Keratinocyte (primary cell): ENCODE measurements at regions not wholly inside any gene's neighbourhood (a gene's known extent, or its start where the extent isn't known, plus 50 kb on each side); places are given as distances from the start of the nearest gene placed in this dataset.

ENCODE experiments used
- DNase-seq: peaks from one replicate; pipeline ENCODE4 v3.0.0-alpha.2; 2011; ENCODE audit warnings: low read depth, missing footprints, low spot score
- FAIRE-seq: peaks from 2 replicates; lab custom pipeline; 2011; peaks lifted over from hg19 to GRCh38; lab: Jason Lieb, UNC
- H2AFZ ChIP-seq: 2 replicates; pipeline ENCODE4 v1.6.0; 2012; ENCODE audit warnings: low read length, control low read depth, inconsistent platforms; ENCODE audit not compliant: control insufficient read depth
- H3K27ac ChIP-seq: 2 replicates; pipeline ENCODE4 v1.5.1; 2011; ENCODE audit warnings: low read length; ENCODE audit not compliant: control insufficient read depth, insufficient read depth
- H3K27me3 ChIP-seq: 3 replicates; pipeline ENCODE4 v1.6.0; 2011; ENCODE audit warnings: low read length; ENCODE audit not compliant: control insufficient read depth, insufficient read depth; ENCODE audit errors: extremely low read depth
- H3K36me3 ChIP-seq, 2 experiments: 2 replicates in 1 of 2; 3 replicates in 1 of 2; pipeline ENCODE4 v1.5.1; 2011; ENCODE audit warnings: low read length in 2 of 2, mild to moderate bottlenecking in 1 of 2; ENCODE audit not compliant: control insufficient read depth in 2 of 2, insufficient read depth in 2 of 2; ENCODE audit errors: extremely low read depth in 1 of 2
- H3K4me1 ChIP-seq: 3 replicates; pipeline ENCODE4 v1.5.1; 2011; ENCODE audit warnings: low read length; ENCODE audit not compliant: control insufficient read depth, insufficient read depth; ENCODE audit errors: extremely low read depth
- H3K4me2 ChIP-seq: 3 replicates; pipeline ENCODE4 v1.6.0; 2011; ENCODE audit warnings: low read depth, low read length; ENCODE audit not compliant: control insufficient read depth, insufficient read depth; ENCODE audit errors: extremely low read depth
- H3K4me3 ChIP-seq, 3 experiments: fragments of 200-600 bp in 1 of 3; sonication (generic) in 1 of 3; 2 replicates in 2 of 3; 3 replicates in 1 of 3; pipeline ENCODE4 v1.5.1; 2011 to 2016; ENCODE audit warnings: low read length in 3 of 3, mild to moderate bottlenecking in 3 of 3, control low read depth in 2 of 3, inconsistent platforms in 1 of 3, low read depth in 1 of 3, mixed read lengths in 1 of 3, mixed run types in 1 of 3, moderate library complexity in 1 of 3; ENCODE audit not compliant: control insufficient read depth in 2 of 3, insufficient read depth in 2 of 3; ENCODE audit errors: extremely low read depth in 1 of 3
- H3K79me2 ChIP-seq: 2 replicates; pipeline ENCODE4 v1.6.0; 2012; ENCODE audit warnings: low read length; ENCODE audit not compliant: control insufficient read depth, insufficient read depth
- H3K9ac ChIP-seq: 3 replicates; pipeline ENCODE4 v1.6.0; 2011; ENCODE audit warnings: low read length; ENCODE audit not compliant: control insufficient read depth, insufficient read depth; ENCODE audit errors: extremely low read depth
- H3K9me1 ChIP-seq: 3 replicates; pipeline ENCODE4 v1.6.0; 2011; ENCODE audit warnings: low read length; ENCODE audit not compliant: control insufficient read depth, insufficient read depth; ENCODE audit errors: extremely low read depth
- H3K9me3 ChIP-seq: 2 replicates; pipeline ENCODE4 v1.5.1; 2012; ENCODE audit warnings: low read depth, low read length; ENCODE audit not compliant: control insufficient read depth
- H4K20me1 ChIP-seq: 3 replicates; pipeline ENCODE4 v1.6.0; 2011; ENCODE audit warnings: low read length; ENCODE audit not compliant: control insufficient read depth, insufficient read depth; ENCODE audit errors: extremely low read depth
- EZH2 ChIP-seq: IDR thresholded peaks from one replicate; pipeline ENCODE4 v1.6.1; 2012; ENCODE audit warnings: inconsistent platforms, mild to moderate bottlenecking, low read length, moderate library complexity
- dilution Hi-C: fragments of 300-500 bp; cut with MboI; formaldehyde crosslinking; loops from one replicate; pipeline ENCODE4 v1.7.0; 2020; ENCODE audit warnings: low sequenced_read_pairs; ENCODE audit not compliant: extremely low pct_ligation_motif_present
- TF ChIP-seq, protein P1 (sequence below), 3 experiments: IDR thresholded peaks in 1 of 3; conservative IDR thresholded peaks in 1 of 3; optimal IDR thresholded peaks in 1 of 3; 2 replicates in 2 of 3; 3 replicates in 1 of 3; pipeline versions ENCODE3 to v1.5.1; 2011; ENCODE audit warnings: low read length in 3 of 3, mild to moderate bottlenecking in 3 of 3, moderate library complexity in 2 of 3, control low read depth in 1 of 3, inconsistent platforms in 1 of 3; ENCODE audit not compliant: insufficient read depth in 2 of 3; ENCODE audit errors: extremely low read depth in 1 of 3

DNA sequence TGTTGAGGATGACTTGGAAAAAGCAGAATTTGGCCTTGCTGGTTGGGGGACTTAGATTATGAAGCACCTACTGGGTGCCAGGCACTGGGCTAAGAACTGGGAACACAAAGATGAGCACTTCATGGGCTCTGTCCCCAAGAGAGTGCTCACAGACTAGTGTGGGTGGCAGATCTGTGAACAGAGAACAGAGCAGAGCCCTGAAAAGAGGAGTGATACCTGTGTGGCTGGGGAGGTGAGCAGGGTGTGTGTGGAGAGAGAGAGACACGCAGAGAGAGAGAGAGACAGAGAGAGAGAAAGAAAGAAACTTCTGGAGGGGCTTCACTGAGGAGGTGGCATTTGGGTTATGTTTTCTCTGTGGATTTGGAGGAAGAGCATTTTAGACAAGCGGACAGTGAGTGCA lies 61.1 kb upstream of the PPP2R5A start:
- dilution Hi-C loops: no loop called here
- Histone ChIP-seq H3K36me3 (no peaks in the 10 kb centered on the region), H4K20me1 (no peaks in the 10 kb centered on the region), H3K27me3 (peaks cover 5% of the 10 kb centered on the region), H3K4me2 (no peak overlapping the region), H3K9me3 (no peaks in the 10 kb centered on the region), H3K9me1 (no peaks in the 10 kb centered on the region), H3K27ac (no peak overlapping the region), H2AFZ (no peak overlapping the region), H3K79me2 (no peaks in the 10 kb centered on the region), H3K4me3 (no peak overlapping the region), H3K4me1 (no peaks in the 10 kb centered on the region), H3K9ac (no peak overlapping the region)
- TF ChIP-seq, protein P1, sequence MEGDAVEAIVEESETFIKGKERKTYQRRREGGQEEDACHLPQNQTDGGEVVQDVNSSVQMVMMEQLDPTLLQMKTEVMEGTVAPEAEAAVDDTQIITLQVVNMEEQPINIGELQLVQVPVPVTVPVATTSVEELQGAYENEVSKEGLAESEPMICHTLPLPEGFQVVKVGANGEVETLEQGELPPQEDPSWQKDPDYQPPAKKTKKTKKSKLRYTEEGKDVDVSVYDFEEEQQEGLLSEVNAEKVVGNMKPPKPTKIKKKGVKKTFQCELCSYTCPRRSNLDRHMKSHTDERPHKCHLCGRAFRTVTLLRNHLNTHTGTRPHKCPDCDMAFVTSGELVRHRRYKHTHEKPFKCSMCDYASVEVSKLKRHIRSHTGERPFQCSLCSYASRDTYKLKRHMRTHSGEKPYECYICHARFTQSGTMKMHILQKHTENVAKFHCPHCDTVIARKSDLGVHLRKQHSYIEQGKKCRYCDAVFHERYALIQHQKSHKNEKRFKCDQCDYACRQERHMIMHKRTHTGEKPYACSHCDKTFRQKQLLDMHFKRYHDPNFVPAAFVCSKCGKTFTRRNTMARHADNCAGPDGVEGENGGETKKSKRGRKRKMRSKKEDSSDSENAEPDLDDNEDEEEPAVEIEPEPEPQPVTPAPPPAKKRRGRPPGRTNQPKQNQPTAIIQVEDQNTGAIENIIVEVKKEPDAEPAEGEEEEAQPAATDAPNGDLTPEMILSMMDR (optimal IDR thresholded peaks at IDR 0.05 in 1 of 3, IDR thresholded peaks at IDR 0.05 in 1 of 3, conservative IDR thresholded peaks at IDR 0.05 in 1 of 3; ENCODE audit: extremely low read depth in 1 of 3, insufficient read depth in 2 of 3, low read length in 3 of 3): no peak
- no peak for TF ChIP-seq EZH2
- no peak for DNase-seq
- FAIRE-seq: no peak

GRCh38 chr1:212225416-212225815 lies 59.8 kb upstream of the PPP2R5A start:
- no peak overlapping the region for H3K9ac ChIP-seq
- H2AFZ ChIP-seq: no peak overlapping the region
- no peak for TF ChIP-seq EZH2
- TF ChIP-seq, protein P1 (optimal IDR thresholded peaks at IDR 0.05 in 1 of 3, IDR thresholded peaks at IDR 0.05 in 1 of 3, conservative IDR thresholded peaks at IDR 0.05 in 1 of 3; ENCODE audit: extremely low read depth in 1 of 3, insufficient read depth in 2 of 3, low read length in 3 of 3): no peak
- H3K27me3 ChIP-seq: peaks cover 5% of the 10 kb centered on the region
- no peaks in the 10 kb centered on the region for H3K4me1 ChIP-seq
- H4K20me1 ChIP-seq: no peaks in the 10 kb centered on the region
- no peak overlapping the region for H3K4me2 ChIP-seq
- H3K9me3 ChIP-seq: no peaks in the 10 kb centered on the region
- no peaks in the 10 kb centered on the region for H3K79me2 ChIP-seq
- H3K36me3 ChIP-seq: no peaks in the 10 kb centered on the region
- no peak for FAIRE-seq
- no peaks in the 10 kb centered on the region for H3K9me1 ChIP-seq
- DNase-seq: no peak
- no peak overlapping the region for H3K4me3 ChIP-seq
- no peak overlapping the region for H3K27ac ChIP-seq
- dilution Hi-C loops: no loop called here
